GM19463 (cell line): ENCODE measurements at regions not wholly inside any gene's neighbourhood (a gene's known extent, or its start where the extent isn't known, plus 50 kb on each side); places are given as distances from the start of the nearest gene placed in this dataset.
"Not testable (repeated sequence)": the region's sequence is repeated elsewhere in the genome, so short reads cannot be mapped to it uniquely, and the experiment has no call there.

Source experiments
- ATAC-seq: cut with Tn5 transposase; IDR thresholded peaks from one replicate; pipeline ENCODE4 v1.9.1; 2021; ENCODE audit warnings: mild to moderate bottlenecking, moderate library complexity; ENCODE audit not compliant: unreplicated experiment

DNA sequence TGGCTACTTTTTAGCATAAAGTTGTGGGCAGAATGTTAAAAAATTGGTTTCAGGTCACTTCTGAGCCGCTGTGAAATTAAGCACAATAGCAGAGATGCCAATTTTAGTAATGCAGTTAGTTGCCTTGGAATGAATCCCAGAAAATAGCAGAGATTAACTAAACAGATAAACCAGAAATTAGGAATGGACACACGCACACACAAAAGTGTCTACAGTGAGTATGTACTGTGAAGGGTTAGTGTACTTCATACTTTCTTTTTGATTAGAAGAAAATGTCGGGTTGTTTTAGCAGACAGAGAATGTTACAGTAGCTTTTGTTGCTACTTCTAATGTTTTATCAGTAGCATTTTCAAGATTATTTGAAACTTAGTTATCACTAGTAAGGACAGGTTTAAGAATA lies 106.7 kb downstream of the LEPR start:
- ATAC-seq, result no peak

DNA sequence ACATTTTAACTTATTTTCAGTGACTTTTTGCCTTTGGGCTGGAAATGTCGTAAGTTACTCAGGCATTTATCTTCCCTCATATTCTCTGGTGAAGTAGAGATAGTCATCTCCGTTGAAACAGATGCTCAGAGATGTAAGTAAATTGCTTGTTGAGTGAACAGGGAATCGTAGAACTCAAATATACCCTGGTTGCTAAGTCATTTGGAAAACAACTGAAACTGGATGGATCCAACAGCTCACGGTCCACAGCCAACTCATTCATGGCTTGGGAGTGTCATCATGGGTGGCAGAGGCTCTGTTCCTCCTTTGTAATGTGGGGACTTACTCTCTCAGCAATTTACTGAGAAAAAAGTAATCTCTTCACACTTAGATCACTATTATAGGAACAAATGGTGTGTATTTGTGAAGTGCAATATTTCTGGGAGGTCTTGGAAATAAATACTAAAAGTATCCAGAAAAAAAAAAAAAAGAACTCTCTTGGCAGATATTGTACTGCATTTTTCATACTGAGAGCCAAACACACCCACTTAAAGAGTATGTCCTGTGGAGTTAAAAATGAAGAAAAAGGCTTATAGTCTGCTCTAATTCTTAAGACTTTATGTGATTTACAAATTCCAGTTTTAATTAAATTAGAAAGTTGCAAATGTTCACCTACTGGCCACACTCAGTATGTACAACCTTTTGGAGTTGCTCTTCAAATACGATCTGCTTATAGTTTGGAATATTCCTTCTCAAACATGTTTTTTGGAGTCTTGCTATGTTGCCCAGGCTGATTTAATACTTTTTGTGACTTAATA lies 107.4 kb downstream of the LEPR start:
- no peak for ATAC-seq

GRCh38 chr1:65531972-65532570 lies 111.6 kb downstream of the LEPR start:
- no peak for ATAC-seq

GRCh38 chr1:65535981-65536380 lies 115.5 kb downstream of the LEPR start:
- no peak for ATAC-seq

GRCh38 chr1:65538086-65538485 lies 117.6 kb downstream of the LEPR start:
- ATAC-seq, result no peak

DNA sequence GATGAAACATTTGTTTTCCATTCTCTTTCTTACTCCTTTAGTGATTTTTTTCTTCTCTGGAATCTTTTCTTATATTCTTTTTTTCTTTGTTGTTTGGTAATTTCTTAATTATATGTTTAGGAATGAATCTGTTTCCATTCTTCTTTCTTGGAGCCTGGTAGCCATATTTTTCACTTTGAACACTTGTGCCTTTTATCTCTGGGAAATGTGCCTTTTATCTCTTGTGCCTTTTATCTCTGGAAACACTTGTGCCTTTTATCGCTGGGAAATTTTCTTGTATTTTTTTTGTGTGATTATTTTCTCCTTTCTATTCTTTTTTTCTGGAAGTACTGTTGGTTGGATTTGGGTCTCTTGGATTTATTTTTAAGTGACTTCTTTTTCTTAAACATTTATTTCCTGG lies 118.2 kb downstream of the LEPR start:
- no peak for ATAC-seq

DNA sequence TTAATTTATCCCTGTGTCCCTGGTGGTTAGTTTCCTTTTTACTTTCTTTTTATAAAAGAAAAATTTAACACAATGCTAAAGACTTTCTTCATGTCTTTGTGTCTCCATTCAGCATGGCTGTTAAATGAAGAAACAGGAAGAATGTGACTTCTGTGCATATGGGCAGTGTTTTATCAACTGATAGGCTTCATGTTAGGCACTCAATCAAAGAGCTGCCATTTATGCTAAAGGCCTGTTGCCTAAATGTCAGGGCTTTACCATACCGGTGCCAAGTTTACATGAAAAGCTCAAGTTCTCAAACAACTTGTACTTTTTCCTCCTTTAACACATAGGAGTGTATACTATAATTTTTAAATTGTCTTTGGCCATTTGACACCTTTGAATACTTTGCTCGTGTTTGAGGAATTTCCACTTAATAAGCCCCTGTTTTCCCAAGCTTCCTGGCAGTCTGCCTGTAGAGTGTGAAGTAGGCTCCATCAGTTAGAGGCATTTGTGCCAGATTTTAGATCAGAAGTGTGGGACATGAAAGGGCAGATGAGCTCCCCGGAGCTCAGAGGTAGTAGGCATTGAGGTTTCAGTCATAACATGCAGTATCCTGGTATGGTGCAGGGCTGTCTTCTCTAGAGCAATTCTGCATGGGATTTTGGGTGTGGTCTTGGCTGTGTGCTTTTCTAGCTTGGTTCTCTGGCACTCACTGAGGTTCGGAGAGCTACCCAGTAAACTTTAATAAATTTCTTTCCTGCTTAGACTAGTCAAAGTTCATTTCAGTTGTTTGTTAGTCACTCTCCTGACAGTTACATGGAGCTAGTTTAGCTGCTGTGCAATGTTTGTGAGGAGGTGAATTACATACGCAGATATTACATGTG lies 119.0 kb downstream of the LEPR start:
- ATAC-seq, result no peak

GRCh38 chr1:65541161-65541560 lies 120.7 kb downstream of the LEPR start:
- no peak for ATAC-seq

GRCh38 chr1:65541865-65542264 lies 121.4 kb downstream of the LEPR start:
- ATAC-seq, result no peak

DNA sequence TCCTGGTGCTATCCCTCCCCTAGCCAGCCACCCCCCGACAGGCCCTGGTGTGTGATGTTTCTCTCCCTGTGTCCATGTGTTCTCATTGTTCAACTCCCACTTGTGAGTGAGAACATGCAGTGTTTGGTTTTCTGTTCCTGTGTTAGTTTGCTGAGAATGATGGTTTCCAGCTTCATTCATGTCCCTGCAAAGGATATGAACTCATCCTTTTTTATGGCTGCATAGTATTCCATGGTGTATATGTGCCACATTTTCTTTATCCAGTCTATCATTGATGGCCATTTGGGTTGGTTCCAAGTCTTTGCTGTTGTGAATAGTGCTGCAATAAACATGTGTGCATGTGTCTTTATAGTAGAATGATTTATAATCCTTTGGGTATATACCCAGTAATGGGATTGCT lies 122.1 kb downstream of the LEPR start:
- ATAC-seq, result not testable (repeated sequence)

- ATAC-seq, result not testable (repeated sequence)
Measured at GRCh38 chr1:65550306-65551010, 130.0 kb downstream of the LEPR start.

- ATAC-seq, result not testable (repeated sequence)
Measured at GRCh38 chr1:65552484-65552883, 132.0 kb downstream of the LEPR start.

- not testable (repeated sequence) for ATAC-seq
Measured at GRCh38 chr1:65554086-65554764, 133.8 kb downstream of the LEPR start.

GRCh38 chr1:65554829-65555228 lies 134.4 kb downstream of the LEPR start:
- ATAC-seq, result no peak

- ATAC-seq, result no peak
Measured at GRCh38 chr1:65558215-65558614, 137.7 kb downstream of the LEPR start.

- ATAC-seq, result no peak
Measured at GRCh38 chr1:65564493-65564892, 144.0 kb downstream of the LEPR start.

- no peak for ATAC-seq
Measured at GRCh38 chr1:65568285-65568684, 147.8 kb downstream of the LEPR start.

DNA sequence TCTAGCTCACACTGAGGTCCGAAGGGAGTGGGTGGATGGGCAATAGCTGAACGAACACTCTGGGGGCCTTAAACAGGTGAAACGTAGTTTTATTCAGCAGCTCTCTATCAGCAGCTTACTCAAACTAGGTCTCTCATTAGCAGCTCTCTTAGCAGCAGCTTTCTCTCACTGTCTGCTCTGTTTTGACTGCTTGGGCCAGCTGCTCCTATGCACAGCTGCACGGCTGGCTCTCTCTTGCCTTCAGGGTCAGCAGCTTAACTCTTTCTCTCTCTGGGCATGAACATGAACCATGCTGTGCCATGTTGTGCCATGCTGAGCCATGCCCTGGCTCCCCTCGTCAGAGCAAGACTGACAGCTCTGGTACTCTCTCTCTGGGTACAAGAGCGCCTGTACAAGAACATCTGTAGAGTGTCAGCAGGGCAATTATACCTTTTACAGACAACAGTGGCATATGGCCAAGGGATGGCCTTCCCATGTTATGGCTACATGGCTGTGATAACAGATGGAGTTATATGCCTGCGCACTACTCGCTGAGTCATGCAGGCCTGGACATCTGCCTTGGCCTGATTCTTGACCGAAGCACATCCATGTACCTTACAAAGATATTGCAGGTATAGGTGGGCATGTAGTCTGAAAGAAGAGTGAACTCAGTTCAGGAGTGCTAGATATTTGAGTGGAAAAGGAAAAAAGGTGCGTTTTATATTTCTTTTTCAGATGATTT lies 152.4 kb downstream of the LEPR start:
- no peak for ATAC-seq

- no peak for ATAC-seq
Measured at GRCh38 chr1:65577278-65577677, 156.8 kb downstream of the LEPR start.

DNA sequence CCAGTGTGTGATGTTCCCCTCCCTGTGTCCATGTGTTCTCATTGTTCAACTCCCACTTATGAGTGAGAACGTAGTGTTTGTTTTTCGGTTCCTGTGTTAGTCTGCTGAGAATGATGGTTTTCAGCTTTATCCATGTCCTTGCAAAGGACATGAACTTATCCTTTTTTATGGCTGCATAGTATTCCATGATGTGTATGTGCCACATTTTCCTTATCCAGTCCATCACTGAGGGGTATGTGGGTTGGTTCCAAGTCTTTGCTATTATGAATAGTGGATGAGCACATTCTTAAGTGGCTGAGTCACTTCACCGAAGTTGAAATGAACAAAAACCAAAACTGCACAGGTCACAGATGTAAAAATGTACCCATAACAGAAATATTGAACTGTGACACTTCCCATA lies 157.5 kb downstream of the LEPR start:
- not testable (repeated sequence) for ATAC-seq
